H1 (cell line): ENCODE measurements at regions not wholly inside any gene's neighbourhood (a gene's known extent, or its start where the extent isn't known, plus 50 kb on each side); places are given as distances from the start of the nearest gene placed in this dataset.

Experiments
- CTCF ChIA-PET: fragments of 300-600 bp; sonication (Branson Sonifier 250); formaldehyde crosslinking; loops from one replicate; lab custom pipeline; 2021; ENCODE audit not compliant: partially characterized antibody; lab: Charles Lee
- POLR2A ChIA-PET: fragments of 300-600 bp; sonication (Branson Sonifier 250); formaldehyde crosslinking; loops from one replicate; lab custom pipeline; 2021; ENCODE audit warnings: inconsistent platforms; ENCODE audit not compliant: partially characterized antibody; lab: Charles Lee
- DNase-seq, 2 experiments: peaks; one replicate each; pipeline versions ENCODE4 v3.0.0 to v3.0.0-alpha.2; 2010 to 2022; ENCODE audit warnings: low spot score in 2 of 2, low read depth in 1 of 2, mixed read lengths in 1 of 2
- FAIRE-seq: peaks from 2 replicates; lab custom pipeline; 2011; peaks lifted over from hg19 to GRCh38; lab: Jason Lieb, UNC
- H2AFZ ChIP-seq: 2 replicates; pipeline ENCODE4 v1.8.1; 2012; ENCODE audit warnings: low read length, inconsistent platforms
- H2AK5ac ChIP-seq: 2 replicates; pipeline ENCODE4 v1.6.1; 2013; ENCODE audit warnings: low read depth, low read length
- H2BK120ac ChIP-seq: replicated peaks from 2 replicates; pipeline ENCODE3; 2013; ENCODE audit warnings: low read depth, low read length, inconsistent platforms
- H2BK12ac ChIP-seq: 2 replicates; pipeline ENCODE4 v1.6.1; 2013; ENCODE audit warnings: low read depth, low read length
- H2BK15ac ChIP-seq: 2 replicates; pipeline ENCODE4 v1.6.1; 2013; ENCODE audit warnings: low read length
- H2BK20ac ChIP-seq: 2 replicates; pipeline ENCODE4 v1.6.1; 2013; ENCODE audit warnings: low read length
- H2BK5ac ChIP-seq: 2 replicates; pipeline ENCODE4 v1.6.1; 2013; ENCODE audit warnings: low read depth, low read length
- H3K14ac ChIP-seq: 2 replicates; pipeline ENCODE4 v1.6.1; 2013; ENCODE audit warnings: inconsistent platforms; ENCODE audit not compliant: insufficient read length
- H3K18ac ChIP-seq: 2 replicates; pipeline ENCODE4 v1.6.1; 2013; ENCODE audit warnings: low read length; ENCODE audit errors: extremely low read depth
- H3K23ac ChIP-seq: 2 replicates; pipeline ENCODE4 v1.6.1; 2013; ENCODE audit warnings: inconsistent platforms; ENCODE audit not compliant: insufficient read length
- H3K23me2 ChIP-seq: 2 replicates; pipeline ENCODE4 v1.6.1; 2013; ENCODE audit warnings: low read depth, low read length
- H3K27ac ChIP-seq: 2 replicates; pipeline ENCODE4 v1.6.1; 2011; ENCODE audit warnings: low read depth, low read length, inconsistent platforms
- H3K27me3 ChIP-seq, 4 experiments: replicated peaks in 1 of 4; 1 replicate in 1 of 4; 2 replicates in 3 of 4; pipeline versions ENCODE4 v1.6.1 to v1.8.1; 2011 to 2013; ENCODE audit warnings: low read length in 3 of 4, mild to moderate bottlenecking in 3 of 4, inconsistent platforms in 2 of 4, mixed read lengths in 2 of 4, moderate library complexity in 1 of 4; ENCODE audit not compliant: control insufficient read depth in 3 of 4, insufficient read depth in 3 of 4; ENCODE audit errors: extremely low read depth in 1 of 4
- H3K36me3 ChIP-seq, 4 experiments: 2 replicates each; pipeline versions ENCODE4 v1.6.1 to v1.8.1; 2011 to 2013; ENCODE audit warnings: mild to moderate bottlenecking in 4 of 4, low read length in 3 of 4, moderate library complexity in 2 of 4, control low read depth in 1 of 4, inconsistent platforms in 1 of 4; ENCODE audit not compliant: insufficient read depth in 4 of 4, control insufficient read depth in 2 of 4
- H3K4ac ChIP-seq: replicated peaks from 2 replicates; pipeline ENCODE3; 2013; ENCODE audit warnings: low read length, low read depth, mixed read lengths, inconsistent platforms; ENCODE audit not compliant: insufficient read length
- H3K4me1 ChIP-seq, 4 experiments: replicated peaks in 1 of 4; 1 replicate in 1 of 4; 2 replicates in 3 of 4; pipeline versions ENCODE4 v1.6.1 to v1.8.1; 2011 to 2013; ENCODE audit warnings: low read length in 3 of 4, inconsistent platforms in 2 of 4, mixed read lengths in 1 of 4; ENCODE audit not compliant: insufficient read depth in 4 of 4, control insufficient read depth in 3 of 4
- H3K4me2 ChIP-seq, 2 experiments: 2 replicates each; pipeline versions ENCODE4 v1.6.1 to v1.8.1; 2011 to 2013; ENCODE audit warnings: low read depth in 2 of 2, low read length in 2 of 2, control low read depth in 1 of 2, inconsistent platforms in 1 of 2, mild to moderate bottlenecking in 1 of 2; ENCODE audit not compliant: insufficient read depth in 1 of 2
- H3K4me3 ChIP-seq, 4 experiments: fragments of 200-600, 300-600 bp in 1 of 4; sonication (generic), shearing (Covaris generic), sonication (Bioruptor Twin) in 1 of 4; 2 replicates each; pipeline versions ENCODE4 v1.5.1 to v1.8.1; 2011 to 2016; ENCODE audit warnings: low read length in 4 of 4, low read depth in 3 of 4, control low read depth in 2 of 4, inconsistent platforms in 2 of 4, mild to moderate bottlenecking in 2 of 4, mixed read lengths in 1 of 4, moderate library complexity in 1 of 4; ENCODE audit not compliant: insufficient read depth in 2 of 4; ENCODE audit errors: extremely low read depth in 1 of 4
- H3K56ac ChIP-seq: replicated peaks from 2 replicates; pipeline ENCODE3; 2013; ENCODE audit warnings: low read depth, mild to moderate bottlenecking, mixed read lengths, low read length, inconsistent platforms; ENCODE audit not compliant: insufficient read length
- H3K79me1 ChIP-seq: 2 replicates; pipeline ENCODE4 v1.6.1; 2013; ENCODE audit warnings: low read depth, low read length, control low read depth
- H3K79me2 ChIP-seq, 2 experiments: 2 replicates each; pipeline versions ENCODE4 v1.6.1 to v1.8.1; 2012 to 2013; ENCODE audit warnings: low read length in 2 of 2, mild to moderate bottlenecking in 2 of 2, inconsistent platforms in 1 of 2; ENCODE audit not compliant: insufficient read depth in 2 of 2, control insufficient read depth in 1 of 2
- H3K9ac ChIP-seq, 4 experiments: replicated peaks in 1 of 4; 1 replicate in 1 of 4; 2 replicates in 3 of 4; pipeline versions ENCODE4 v1.6.1 to v1.8.1; 2011 to 2013; ENCODE audit warnings: low read depth in 3 of 4, low read length in 3 of 4, control low read depth in 2 of 4, mild to moderate bottlenecking in 2 of 4, moderate library complexity in 2 of 4, inconsistent platforms in 1 of 4; ENCODE audit errors: extremely low read depth in 1 of 4
- H3K9me3 ChIP-seq, 2 experiments: 2 replicates each; pipeline versions ENCODE4 v1.6.1 to v1.8.1; 2012 to 2013; ENCODE audit warnings: mild to moderate bottlenecking in 2 of 2, moderate library complexity in 2 of 2, control low read depth in 1 of 2, inconsistent platforms in 1 of 2, low read depth in 1 of 2, low read length in 1 of 2, mixed read lengths in 1 of 2; ENCODE audit not compliant: insufficient read depth in 2 of 2
- H4K20me1 ChIP-seq, 2 experiments: replicated peaks in 1 of 2; 2 replicates each; pipeline versions ENCODE3 to v1.8.1; 2011 to 2013; ENCODE audit warnings: inconsistent platforms in 2 of 2, low read length in 2 of 2, mild to moderate bottlenecking in 1 of 2; ENCODE audit not compliant: insufficient read depth in 2 of 2, control insufficient read depth in 1 of 2
- H4K5ac ChIP-seq: 2 replicates; pipeline ENCODE4 v1.6.1; 2013; ENCODE audit warnings: low read length, low read depth, mixed read lengths, inconsistent platforms; ENCODE audit not compliant: insufficient read length
- H4K8ac ChIP-seq: 2 replicates; pipeline ENCODE4 v1.8.0; 2013; ENCODE audit warnings: mild to moderate bottlenecking, moderate library complexity, low read length, inconsistent platforms; ENCODE audit not compliant: insufficient read depth; ENCODE audit errors: extremely low read depth
- H4K91ac ChIP-seq: replicated peaks from 2 replicates; pipeline ENCODE3; 2013; ENCODE audit warnings: low read length, mixed read lengths, inconsistent platforms; ENCODE audit not compliant: insufficient read length
- BACH1 ChIP-seq: IDR thresholded peaks from 2 replicates; pipeline ENCODE4 v1.6.1; 2012; ENCODE audit warnings: low read length, improper control_type of control experiment
- FOSL1 ChIP-seq: IDR thresholded peaks from 2 replicates; pipeline ENCODE4 v1.6.1; 2011; ENCODE audit warnings: mild to moderate bottlenecking, low read depth, low read length, moderate library complexity; ENCODE audit not compliant: insufficient read depth
- GTF2F1 ChIP-seq: IDR thresholded peaks from 2 replicates; pipeline ENCODE4 v1.6.1; 2012; ENCODE audit warnings: low read depth, low read length, improper control_type of control experiment, borderline replicate concordance
- WGBS, 2 experiments: shearing (Covaris generic) in 1 of 2; methylation state at CpG; one replicate each; pipeline versions ENCODE4 v1.1.6 to v1.1.7; 2013 to 2015; ENCODE audit warnings: low lambda C conversion rate in 2 of 2, mixed read lengths in 2 of 2, inconsistent platforms in 1 of 2, low coverage in 1 of 2, missing lambda C conversion rate in 1 of 2; ENCODE audit not compliant: insufficient replicate concordance in 2 of 2, insufficient coverage in 1 of 2, insufficient read length in 1 of 2; ENCODE audit errors: extremely low coverage in 1 of 2, missing lambda C conversion rate in 1 of 2; 5-methylcytosine and 5-hydroxymethylcytosine counted together

- ChIA-PET CTCF (interaction anchor here (0.6 to 0.9 kb wide), 3 partner anchors 30 to 270 kb away, joined by 3 to 5 read pairs (median 3); no protein-coding TSS in a partner anchor), POLR2A (no interaction called here)
- no peaks in the 10 kb centered on the region for H3K27me3 ChIP-seq
- H3K23ac ChIP-seq = no peak overlapping the region
- H3K27ac ChIP-seq = no peak overlapping the region
- H4K91ac ChIP-seq = no peak overlapping the region
- no peak for FAIRE-seq
- no peak overlapping the region for H2BK20ac ChIP-seq
- no peak overlapping the region for H3K18ac ChIP-seq
- no peak overlapping the region for H3K4ac ChIP-seq
- no peaks in the 10 kb centered on the region for H3K36me3 ChIP-seq
- no peak overlapping the region for H3K9ac ChIP-seq
- TF ChIP-seq BACH1 = no peak
- no peak for TF ChIP-seq GTF2F1
- TF ChIP-seq FOSL1 = no peak
- no peak overlapping the region for H2BK5ac ChIP-seq
- no peak overlapping the region for H2BK120ac ChIP-seq
- no peak overlapping the region for H4K5ac ChIP-seq
- H3K4me1 ChIP-seq = no peaks in the 10 kb centered on the region
- H3K79me1 ChIP-seq = no peaks in the 10 kb centered on the region
- no peak overlapping the region for H2AK5ac ChIP-seq
- 88% methylated on average over 3 of the region's 3 CpGs; no CpG with 5 or more reads in 1 of the 2 experiments for WGBS, 2 experiments
- no peak overlapping the region for H3K4me2 ChIP-seq
- H3K56ac ChIP-seq = no peak overlapping the region
- DNase-seq = no peak
- no peaks in the 10 kb centered on the region; the same call in 1 of the 2 replicates for H3K23me2 ChIP-seq
- no peak overlapping the region for H2AFZ ChIP-seq
- H3K4me3 ChIP-seq = no peak overlapping the region
- no peaks in the 10 kb centered on the region for H4K20me1 ChIP-seq
- H2BK12ac ChIP-seq = no peak overlapping the region
- no peak overlapping the region for H2BK15ac ChIP-seq
- no peak overlapping the region for H4K8ac ChIP-seq
- H3K14ac ChIP-seq = no peak overlapping the region
- H3K9me3 ChIP-seq = no peaks in the 10 kb centered on the region
- H3K79me2 ChIP-seq = no peaks in the 10 kb centered on the region
These were observed 53.3 kb upstream of the SNRK start for GRCh38 chr3:43233062-43233461.
